OCI-LY7 (cell line): ENCODE measurements at regions not wholly inside any gene's neighbourhood (a gene's known extent, or its start where the extent isn't known, plus 50 kb on each side); places are given as distances from the start of the nearest gene placed in this dataset.

Source experiments
- EZH2phosphoT487 ChIP-seq: fragments of 200-600 bp; sonication (generic); IDR thresholded peaks from 2 replicates; pipeline ENCODE4 v1.6.1; 2018; ENCODE audit warnings: low read depth, borderline replicate concordance, mild to moderate bottlenecking, mixed run types, antibody characterized with exemption, low read length, moderate library complexity, mixed read lengths
- TF ChIP-seq, protein P1 (sequence below): fragments of 200-600 bp; sonication (generic); conservative IDR thresholded peaks from 2 replicates; pipeline ENCODE4 v1.5.1; 2014; ENCODE audit warnings: mild to moderate bottlenecking, antibody characterized with exemption, low read length, moderate library complexity, mixed read lengths

DNA sequence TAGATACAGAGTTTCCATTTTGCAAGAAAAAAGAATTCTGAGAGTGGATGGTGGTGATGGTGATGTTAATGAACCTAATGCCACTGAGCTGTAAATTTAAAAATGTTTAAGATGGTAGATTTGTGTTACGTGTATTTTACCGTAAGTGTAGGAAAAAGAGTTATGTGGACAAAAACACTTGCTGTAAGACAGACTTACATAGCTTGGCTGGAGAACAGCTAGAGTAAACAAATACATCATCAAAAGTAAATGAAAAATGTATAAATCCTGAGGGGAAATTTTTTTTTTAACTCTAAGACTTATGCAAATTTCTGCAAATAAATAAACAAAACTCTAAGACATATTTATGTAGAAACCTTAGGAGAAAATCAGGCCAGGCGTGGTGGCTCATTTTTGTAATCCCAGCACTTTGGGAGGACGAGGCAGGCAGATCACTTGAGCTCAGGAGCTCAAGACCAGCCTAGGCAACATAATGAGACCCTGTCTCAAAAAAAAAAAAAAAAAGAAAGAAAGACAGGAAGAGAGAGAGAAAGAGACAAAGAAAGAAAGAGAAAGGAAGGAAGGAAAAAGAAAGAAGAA, 66.2 kb upstream of the CDK13 start:
- TF ChIP-seq, protein P1, sequence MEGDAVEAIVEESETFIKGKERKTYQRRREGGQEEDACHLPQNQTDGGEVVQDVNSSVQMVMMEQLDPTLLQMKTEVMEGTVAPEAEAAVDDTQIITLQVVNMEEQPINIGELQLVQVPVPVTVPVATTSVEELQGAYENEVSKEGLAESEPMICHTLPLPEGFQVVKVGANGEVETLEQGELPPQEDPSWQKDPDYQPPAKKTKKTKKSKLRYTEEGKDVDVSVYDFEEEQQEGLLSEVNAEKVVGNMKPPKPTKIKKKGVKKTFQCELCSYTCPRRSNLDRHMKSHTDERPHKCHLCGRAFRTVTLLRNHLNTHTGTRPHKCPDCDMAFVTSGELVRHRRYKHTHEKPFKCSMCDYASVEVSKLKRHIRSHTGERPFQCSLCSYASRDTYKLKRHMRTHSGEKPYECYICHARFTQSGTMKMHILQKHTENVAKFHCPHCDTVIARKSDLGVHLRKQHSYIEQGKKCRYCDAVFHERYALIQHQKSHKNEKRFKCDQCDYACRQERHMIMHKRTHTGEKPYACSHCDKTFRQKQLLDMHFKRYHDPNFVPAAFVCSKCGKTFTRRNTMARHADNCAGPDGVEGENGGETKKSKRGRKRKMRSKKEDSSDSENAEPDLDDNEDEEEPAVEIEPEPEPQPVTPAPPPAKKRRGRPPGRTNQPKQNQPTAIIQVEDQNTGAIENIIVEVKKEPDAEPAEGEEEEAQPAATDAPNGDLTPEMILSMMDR: no peak
- no peak for TF ChIP-seq EZH2phosphoT487
